GM21526 (cell line): ENCODE measurements at regions not wholly inside any gene's neighbourhood (a gene's known extent, or its start where the extent isn't known, plus 50 kb on each side); places are given as distances from the start of the nearest gene placed in this dataset.

Experiments used
- ATAC-seq: cut with Tn5 transposase; IDR thresholded peaks from one replicate; pipeline ENCODE4 v1.9.1; 2021; ENCODE audit warnings: moderate library complexity; ENCODE audit not compliant: unreplicated experiment, low FRiP score

GRCh38 chr5:74332006-74332405 lies 308.5 kb downstream of the ENC1 start:
- ATAC-seq, result no peak

DNA sequence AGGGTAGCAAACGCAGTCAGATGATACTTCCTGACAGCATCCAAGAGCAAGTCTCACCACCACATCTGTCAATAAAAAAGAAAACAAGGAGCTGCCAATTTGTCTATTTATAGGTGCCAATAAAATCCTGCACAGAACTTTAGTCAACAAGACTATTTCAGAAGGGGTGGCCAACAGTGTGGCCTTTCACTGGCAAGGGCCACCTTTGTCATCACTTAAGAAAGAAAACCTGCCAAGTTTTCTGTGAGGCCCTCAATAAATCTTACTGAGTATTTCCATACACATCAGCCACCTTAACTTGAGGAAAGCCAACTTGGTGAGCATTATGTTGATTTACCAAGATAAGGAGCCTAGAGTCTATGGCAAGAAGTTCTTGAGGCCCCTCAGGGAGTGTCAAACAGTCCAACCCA lies 312.3 kb downstream of the ENC1 start:
- no peak for ATAC-seq

GRCh38 chr5:74327339-74327685 lies 313.2 kb downstream of the ENC1 start:
- ATAC-seq, result no peak

GRCh38 chr5:74326571-74327338 lies 313.8 kb downstream of the ENC1 start:
- ATAC-seq, result no peak

DNA sequence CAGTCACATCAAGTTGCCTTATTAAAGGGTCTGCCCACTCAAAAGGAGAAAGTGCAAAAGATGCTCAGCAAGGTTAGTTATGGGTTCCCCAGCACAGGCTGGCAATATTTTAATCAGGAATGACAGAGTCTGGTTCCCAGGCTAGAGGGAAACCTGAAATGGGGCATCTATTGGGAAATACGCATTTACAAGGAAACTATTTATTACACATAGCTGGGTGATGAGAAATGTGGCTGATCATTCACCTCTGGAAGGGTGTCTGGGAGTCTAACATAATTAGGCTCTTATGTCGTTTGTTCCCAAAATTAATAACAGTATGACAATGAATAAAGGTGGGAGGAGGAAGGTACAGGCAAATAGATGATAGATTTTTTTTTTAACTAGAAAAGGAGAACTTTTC lies 314.7 kb downstream of the ENC1 start:
- ATAC-seq, result no peak

DNA sequence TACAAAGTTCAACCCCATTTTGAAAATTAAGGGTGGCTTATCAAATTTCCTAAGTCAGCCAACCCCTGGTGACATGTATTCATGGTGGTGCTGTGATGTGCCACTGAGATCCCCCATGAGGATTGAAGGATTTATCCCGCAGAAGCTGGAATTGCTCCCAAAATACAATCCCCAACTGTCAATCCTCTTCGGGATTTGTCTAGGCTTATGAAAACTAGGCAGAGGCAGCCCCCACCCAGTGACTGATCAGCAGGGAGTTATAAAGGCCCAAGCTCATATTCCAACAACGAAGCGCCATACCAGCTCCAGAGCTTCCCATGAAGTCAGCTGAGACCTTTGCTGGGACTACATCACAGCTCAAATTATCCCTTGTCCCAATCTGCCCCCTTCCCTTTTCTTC lies 316.0 kb downstream of the ENC1 start:
- no peak for ATAC-seq

DNA sequence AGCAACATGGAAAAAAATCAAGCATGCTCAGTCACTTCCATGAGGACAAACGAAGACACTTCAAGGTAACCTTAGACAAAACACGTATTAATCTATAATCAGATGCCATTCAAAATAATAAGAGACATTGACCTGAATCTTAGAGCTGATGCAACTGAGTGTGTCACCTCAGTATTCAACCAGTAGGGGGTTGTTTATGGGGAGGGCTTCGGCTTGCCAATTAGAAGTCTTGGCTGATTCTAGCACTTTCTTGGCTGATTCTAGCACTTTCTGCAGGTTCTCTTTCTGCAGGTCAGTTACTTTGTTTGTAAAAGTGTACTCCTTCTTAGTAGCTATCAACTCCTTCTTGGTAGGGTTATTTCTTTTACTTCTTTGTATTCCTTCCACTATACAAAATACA lies 317.6 kb downstream of the ENC1 start:
- no peak for ATAC-seq

GRCh38 chr5:74322191-74322590 lies 318.3 kb downstream of the ENC1 start:
- no peak for ATAC-seq

DNA sequence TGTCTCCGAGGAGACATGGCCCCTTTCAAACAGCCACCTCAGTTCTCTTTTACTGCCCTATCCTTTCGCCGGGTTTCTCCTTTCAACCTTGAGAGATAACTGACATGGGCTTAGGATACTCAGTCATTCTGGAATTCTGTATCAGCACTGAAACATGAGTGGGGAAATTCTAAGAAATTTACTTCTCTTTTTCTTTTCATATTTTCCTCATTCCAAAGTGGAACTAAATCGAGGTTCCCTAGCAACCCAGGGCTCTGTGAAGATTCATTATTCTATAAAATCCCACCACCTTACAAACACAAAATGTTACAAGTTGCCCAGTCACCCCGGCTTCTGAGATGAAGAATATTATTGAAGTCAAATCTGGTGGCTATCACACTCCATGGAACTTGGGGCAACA lies 319.2 kb downstream of the ENC1 start:
- ATAC-seq, result no peak

GRCh38 chr5:74320526-74320925 lies 320.0 kb downstream of the ENC1 start:
- ATAC-seq, result no peak

DNA sequence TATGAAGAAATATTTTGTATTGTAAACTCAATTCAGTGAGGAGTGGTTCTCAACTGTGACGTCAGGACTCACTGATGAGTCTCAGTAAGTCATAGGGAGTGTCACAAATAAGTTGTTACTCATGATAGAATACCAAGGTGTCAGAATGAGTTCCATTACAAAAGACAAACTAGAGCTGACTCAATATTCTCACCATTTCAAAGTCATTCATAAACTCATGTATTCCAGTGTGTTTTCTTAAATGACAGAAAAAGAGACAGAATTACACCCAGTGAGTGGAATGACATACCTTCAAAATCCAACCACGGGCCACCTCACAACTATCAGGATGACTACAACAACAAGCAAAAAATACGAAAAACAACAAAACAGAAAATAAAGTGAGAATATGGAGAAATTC lies 321.5 kb downstream of the ENC1 start:
- ATAC-seq, result no peak

DNA sequence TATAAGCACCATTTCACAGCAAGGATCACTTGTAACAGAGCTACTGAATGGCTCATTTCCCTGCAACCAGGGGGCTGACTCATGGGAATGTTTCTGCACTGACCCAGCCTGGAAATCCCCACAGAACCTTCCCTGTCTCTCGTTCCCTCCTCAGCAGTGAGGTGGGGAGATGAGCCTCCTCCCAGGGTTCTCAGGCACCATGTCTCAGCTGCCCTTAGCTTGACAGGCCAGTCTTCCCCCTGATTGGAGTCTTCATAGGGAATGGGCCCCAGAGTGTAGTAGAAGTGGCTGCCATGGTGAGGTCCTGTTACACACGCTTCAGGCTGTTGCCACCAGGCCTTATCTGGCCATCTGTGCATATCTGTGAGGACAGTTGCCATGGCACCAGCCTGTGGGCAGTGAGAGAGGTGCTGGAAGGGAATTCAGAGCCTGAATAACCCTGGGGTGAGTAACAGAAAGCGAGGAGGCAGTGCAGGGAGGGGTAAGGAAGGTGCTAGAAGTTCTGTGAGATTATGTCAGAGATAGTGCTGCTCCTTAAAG lies 324.4 kb downstream of the ENC1 start:
- no peak for ATAC-seq

DNA sequence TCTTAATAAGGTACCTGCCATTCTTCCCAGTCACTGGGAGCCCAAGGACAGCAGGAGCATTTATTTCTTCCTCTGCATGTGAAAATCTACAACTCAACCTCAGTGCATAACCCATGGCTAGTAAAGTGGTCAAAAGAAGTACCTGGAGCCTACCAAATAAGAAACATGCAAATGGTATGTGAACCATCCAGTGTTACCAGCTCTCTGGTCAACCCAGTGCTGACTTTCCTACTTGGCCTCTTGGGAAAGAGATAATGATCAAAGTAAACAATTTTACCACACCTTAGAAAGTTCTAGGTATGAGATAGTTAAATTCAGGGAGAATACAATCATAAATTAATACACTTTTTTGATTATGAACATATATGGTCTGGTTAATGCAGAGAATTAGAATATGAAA lies 325.6 kb downstream of the ENC1 start:
- no peak for ATAC-seq

GRCh38 chr5:74313896-74314295 lies 326.6 kb downstream of the ENC1 start:
- ATAC-seq, result no peak

DNA sequence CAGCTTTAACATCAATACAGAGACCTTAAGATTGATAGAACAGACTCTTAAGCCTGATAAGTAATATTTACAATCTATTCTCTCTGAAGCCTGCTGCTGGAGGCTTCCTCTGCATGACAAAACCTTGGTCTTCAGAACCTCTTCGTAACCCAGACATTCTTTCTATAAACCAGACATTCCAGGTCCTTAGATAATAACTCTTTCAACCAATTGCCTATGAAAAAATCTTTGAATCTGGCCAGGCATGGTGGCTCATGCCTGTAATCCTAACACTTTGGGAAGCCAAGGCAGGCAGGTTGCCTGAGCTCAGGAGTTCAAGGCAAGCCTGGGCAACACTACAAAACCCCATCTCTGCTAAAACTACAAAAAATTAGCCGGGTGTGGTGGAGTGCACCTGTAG lies 327.8 kb downstream of the ENC1 start:
- no peak for ATAC-seq

DNA sequence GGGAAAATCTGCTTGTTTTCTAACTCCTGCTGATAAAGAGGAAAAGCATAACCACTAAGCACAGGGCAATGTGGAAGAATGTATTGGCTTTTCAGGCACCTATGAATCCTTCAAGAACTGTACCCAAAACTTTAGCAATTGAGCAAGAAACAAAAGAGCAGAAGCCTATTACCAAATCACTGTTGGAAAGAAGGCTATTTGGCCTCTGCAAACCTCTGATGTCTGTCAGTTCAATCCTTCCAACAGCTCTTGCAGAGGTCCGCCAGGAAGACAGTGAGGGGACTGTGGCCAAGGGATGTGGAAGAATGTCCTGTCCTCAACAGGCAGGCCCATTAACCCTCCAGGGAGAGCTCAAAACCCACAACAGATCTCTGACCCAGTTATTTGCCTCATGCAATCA lies 328.6 kb downstream of the ENC1 start:
- ATAC-seq, result no peak

DNA sequence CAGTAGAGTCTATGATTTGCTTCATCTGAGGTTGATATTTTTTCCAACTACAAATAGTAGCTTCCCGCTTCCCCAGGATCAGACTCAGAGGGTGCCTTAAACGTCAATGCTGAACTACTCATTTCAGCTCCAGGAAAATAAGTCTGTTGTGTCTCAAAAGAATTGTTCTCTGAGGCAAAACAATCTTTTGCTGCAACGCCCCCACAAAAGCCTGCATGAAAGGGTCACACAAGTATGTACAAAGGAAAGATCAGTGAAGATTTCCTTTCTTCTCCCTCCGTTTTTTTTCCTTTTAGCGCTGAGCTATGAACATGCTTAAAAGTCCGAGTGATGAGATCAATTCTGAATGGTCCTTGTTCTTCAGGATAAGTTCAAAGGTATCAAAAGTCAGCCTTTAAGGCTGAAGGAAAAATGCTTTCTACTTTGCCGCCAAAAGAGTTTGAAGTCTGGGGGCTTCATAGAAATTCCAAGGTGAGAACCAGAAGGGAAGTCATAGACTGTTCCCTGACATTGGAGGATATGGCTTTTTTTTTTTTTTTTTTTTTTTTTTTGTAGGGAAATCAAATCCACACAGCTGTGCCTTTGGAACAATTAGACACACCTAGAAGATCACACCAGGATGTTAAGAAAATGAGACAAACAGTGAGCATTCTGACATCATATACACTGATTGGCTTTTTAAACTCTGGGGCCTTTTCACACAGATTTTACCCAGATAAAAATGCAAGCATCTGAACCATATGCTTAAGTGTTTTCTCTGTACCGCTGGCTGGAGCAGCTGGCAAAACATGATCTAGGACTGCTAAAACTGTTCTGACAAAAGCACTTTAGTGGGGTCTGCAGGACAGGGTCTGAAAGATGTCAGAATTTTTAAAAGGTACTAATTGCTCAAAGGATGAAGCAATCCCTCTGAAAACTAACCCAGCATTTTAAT lies 329.3 kb downstream of the ENC1 start:
- no peak for ATAC-seq

GRCh38 chr5:74310386-74310785 lies 330.1 kb downstream of the ENC1 start:
- ATAC-seq, result no peak

DNA sequence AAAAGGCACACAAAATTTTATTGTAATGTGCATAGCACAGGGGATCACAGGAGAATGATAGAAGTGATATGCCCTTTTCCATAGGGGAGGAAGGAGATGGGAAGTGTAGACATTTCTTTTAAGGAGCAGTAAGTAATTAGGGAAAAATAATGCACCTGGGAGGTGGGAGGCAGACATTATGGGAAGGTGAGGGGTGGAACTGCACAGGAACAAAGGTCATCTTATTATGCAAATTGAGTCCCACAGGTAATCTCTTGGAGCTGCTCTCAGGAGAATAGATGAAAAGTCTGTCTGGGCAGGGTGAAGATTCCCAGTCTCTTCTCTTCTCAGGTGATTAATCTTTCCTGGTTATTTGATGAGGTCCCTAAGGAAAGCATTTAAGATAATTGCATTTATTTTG lies 331.5 kb downstream of the ENC1 start:
- ATAC-seq, result no peak

DNA sequence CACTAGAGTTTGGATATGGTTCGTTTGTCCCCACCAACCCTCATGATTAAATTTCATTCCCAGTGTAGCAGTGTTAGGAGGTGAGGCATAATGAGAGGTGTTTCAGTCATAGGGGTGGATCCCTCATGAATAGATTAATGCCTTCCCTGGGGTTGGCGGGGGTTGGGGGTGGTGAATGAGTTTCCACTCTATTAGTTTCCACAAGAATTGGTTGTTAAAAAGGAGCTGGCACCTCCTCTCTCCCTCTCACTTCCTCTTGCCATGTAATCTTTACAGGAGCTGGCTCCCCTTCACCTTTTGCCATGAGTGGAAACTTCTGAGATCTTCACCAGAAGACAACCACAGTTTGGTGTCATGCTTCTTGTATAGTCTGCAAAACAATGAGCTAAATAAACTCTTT lies 333.7 kb downstream of the ENC1 start:
- no peak for ATAC-seq

GRCh38 chr5:74304536-74304935 lies 336.0 kb downstream of the ENC1 start:
- no peak for ATAC-seq

GRCh38 chr5:74303578-74303977 lies 336.9 kb downstream of the ENC1 start:
- ATAC-seq, result no peak
